HS-27A (cell line): ENCODE measurements at regions not wholly inside any gene's neighbourhood (a gene's known extent, or its start where the extent isn't known, plus 50 kb on each side); places are given as distances from the start of the nearest gene placed in this dataset.

Experiments
- DNase-seq: peaks from one replicate; pipeline ENCODE4 v3.0.0-alpha.2; 2012; ENCODE audit warnings: low read depth, missing footprints

DNA sequence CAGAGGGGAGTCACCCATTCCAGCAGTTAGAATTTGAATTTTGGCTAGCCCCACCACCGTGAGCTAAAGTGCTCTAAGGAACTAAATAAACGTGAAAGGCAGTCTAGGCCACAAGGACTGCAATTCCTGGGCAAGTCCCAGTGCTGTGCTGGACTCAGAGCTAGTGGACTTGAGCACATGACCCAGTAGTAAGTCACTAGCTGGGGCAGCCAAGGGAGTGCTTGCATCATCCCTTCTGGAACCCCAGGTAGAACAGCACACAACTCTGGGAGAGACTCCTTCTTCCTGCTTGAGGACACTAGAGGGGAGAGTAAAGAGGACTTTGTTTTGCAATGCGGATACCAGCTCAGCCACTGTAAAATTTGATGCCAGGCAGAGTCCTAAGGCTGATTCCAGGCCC is 672.2 kb downstream of the CPS1 start:
- DNase-seq = no peak

GRCh38 chr2:211237586-211238275 is 681.3 kb downstream of the CPS1 start:
- DNase-seq = no peak

DNA sequence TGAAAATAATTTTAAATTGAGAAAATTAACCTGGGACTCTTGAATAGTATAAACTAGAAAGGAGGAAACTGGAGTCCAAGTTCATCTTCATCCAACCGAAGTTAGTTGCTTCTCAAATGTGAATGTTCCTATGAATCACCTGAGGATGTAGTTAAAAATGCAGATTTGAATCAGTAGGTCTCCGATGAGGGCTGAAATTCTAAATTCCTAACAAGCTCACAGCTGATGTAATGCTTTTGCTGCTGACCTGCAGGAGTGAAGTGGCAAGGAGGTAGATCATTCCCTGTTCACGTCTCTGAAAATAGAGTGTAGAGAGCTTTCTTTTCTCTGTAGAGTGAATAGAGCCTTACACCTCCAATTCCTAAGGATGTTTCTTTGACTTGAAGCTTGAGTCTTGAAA is 685.5 kb downstream of the CPS1 start:
- no peak for DNase-seq

- no peak for DNase-seq
Observed at GRCh38 chr2:211247751-211248150, 691.4 kb downstream of the CPS1 start.

DNA sequence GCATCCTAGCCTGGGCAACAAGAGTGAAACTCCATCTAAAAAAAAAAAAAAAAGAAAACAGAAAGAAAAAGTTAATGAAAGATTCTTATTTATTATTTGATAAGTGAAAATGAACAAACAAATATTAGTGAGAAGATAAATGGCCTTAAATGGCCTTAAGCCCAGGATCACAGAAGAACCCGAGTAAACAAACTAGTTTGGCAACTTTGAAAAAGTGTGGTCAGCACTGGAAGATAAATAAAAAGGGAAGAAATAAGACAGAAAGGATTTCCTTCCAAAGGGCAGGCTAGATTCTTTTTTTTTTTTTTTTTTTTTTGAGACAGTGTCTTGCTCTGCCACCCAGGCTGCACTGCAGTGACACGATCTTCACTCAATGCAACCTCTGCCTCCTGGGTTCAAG is 692.4 kb downstream of the CPS1 start:
- no peak for DNase-seq

DNA sequence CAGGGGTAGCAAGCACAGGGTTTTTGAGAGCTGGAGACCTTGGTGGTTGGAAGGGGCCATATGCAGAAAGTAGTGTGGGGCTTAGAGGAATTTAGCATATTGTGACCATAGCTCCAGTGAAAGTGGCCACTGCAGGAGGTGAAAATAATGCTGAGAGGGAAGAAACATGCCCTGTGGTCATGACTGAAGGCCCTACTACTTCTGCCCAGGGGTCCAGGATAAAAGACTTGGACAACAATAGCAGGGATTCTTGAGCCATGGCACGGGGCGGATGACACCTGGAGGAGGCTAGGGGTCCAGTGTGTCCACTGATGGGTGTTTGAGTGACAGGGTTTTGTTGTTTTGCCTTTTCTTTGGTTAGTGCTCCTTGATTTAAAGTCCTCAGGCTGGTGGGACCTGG is 694.6 kb downstream of the CPS1 start:
- DNase-seq = no peak

GRCh38 chr2:211258646-211259335 is 702.4 kb downstream of the CPS1 start:
- DNase-seq = no peak

- DNase-seq = no peak
Observed at GRCh38 chr2:211259831-211260476, 703.6 kb downstream of the CPS1 start.

DNA sequence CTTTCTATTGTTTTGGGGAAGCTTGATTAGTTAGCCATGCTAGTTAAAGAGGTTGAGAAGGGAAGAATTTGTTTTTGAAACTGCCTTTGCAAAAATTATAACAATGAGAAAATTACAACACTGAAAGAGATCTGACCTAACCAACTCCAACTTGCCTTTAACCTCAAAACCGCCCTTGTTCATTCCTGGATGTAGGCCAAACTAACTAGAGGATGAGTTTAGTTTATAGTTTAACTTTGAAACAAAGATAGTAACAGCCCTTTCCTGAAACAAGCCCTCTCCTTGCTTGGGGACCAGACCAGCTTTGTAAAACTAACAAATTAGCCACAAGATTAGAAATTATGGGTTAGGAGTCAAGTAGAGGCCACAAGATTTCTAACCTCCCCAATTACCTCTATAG is 713.9 kb downstream of the CPS1 start:
- DNase-seq = no peak

- DNase-seq = no peak
Observed at GRCh38 chr2:211281430-211282073, 725.2 kb downstream of the CPS1 start.

GRCh38 chr2:211302676-211303075 is 746.3 kb downstream of the CPS1 start:
- no peak for DNase-seq

GRCh38 chr2:211306929-211307328 is 750.5 kb downstream of the CPS1 start:
- no peak for DNase-seq
